ENCODE measurements at regions not wholly inside any gene's neighbourhood (a gene's known extent, or its start where the extent isn't known, plus 50 kb on each side); places are given as distances from the start of the nearest gene placed in this dataset.

GRCh38 chr4:137310166-137310565 is 222.1 kb downstream of the PCDH18 start (continued):
- no peak for TF ChIP-seq REST (IDR thresholded peaks at IDR 0.05; ENCODE audit: low read depth)
- no peak for TF ChIP-seq SP1 (IDR thresholded peaks at IDR 0.05; ENCODE audit: low read depth)
- no peak for TF ChIP-seq CBX3 (IDR thresholded peaks at IDR 0.05; ENCODE audit: low read depth)
- no peak for TF ChIP-seq SIN3A (IDR thresholded peaks at IDR 0.05; ENCODE audit: low read depth)
- TF ChIP-seq ZNF274 (IDR thresholded peaks at IDR 0.05; ENCODE audit: low read depth, low read length): no peak
- no peak for TF ChIP-seq POLR2A (IDR thresholded peaks at IDR 0.05; ENCODE audit: borderline replicate concordance, extremely low read depth, insufficient read depth, insufficient read length)

- DNase-seq (ENCODE audit: low read depth, low spot score): no peak
- no peak overlapping the region for H3K4me2 ChIP-seq (ENCODE audit: low read length)
- no peak overlapping the region for H3K4me3 ChIP-seq (replicated peaks in 1 of 2; ENCODE audit: low read depth in 1 of 2, low read length in 2 of 2)
- no peaks in the 10 kb centered on the region for H3K27me3 ChIP-seq (ENCODE audit: insufficient read depth, low read length)
- H3K9me3 ChIP-seq (ENCODE audit: control insufficient read depth in 1 of 2, insufficient read depth in 1 of 2, low read depth in 1 of 2, low read length in 2 of 2): no peaks in the 10 kb centered on the region
- no peaks in the 10 kb centered on the region for H3K4me1 ChIP-seq (ENCODE audit: control insufficient read depth in 1 of 2, insufficient read depth in 2 of 2, low read length in 2 of 2)
- TF ChIP-seq ZFX (IDR thresholded peaks at IDR 0.05) (no peak), MAX (IDR thresholded peaks at IDR 0.05) (no peak), SIN3A (IDR thresholded peaks at IDR 0.05; ENCODE audit: low read depth) (no peak)
- H3K27ac ChIP-seq (ENCODE audit: low read depth, low read length): no peak overlapping the region
- H3K79me2 ChIP-seq (ENCODE audit: insufficient read depth, low read length): no peaks in the 10 kb centered on the region
- H3K9me2 ChIP-seq (ENCODE audit: insufficient read depth): no peaks in the 10 kb centered on the region
- CTCF ChIA-PET: no interaction called here
- POLR2A ChIA-PET: no interaction called here
- BruUV-seq (replicated peaks): no TSS peak
- no peak overlapping the region for H2AFZ ChIP-seq (ENCODE audit: low read depth, low read length, poor library complexity, severe bottlenecking)
- no peaks in the 10 kb centered on the region for H3K36me3 ChIP-seq (ENCODE audit: control insufficient read depth in 1 of 2, insufficient read depth in 2 of 2, low read length in 2 of 2)
- intact Hi-C loops (cut with micrococcal nuclease): no loop called here
- RAD21 ChIA-PET (ENCODE audit: low non-redundant PET in 1 of 2, low total read pairs in 2 of 2, uncharacterized antibody in 2 of 2, unreplicated experiment in 2 of 2): no interaction called here
- no peaks in the 10 kb centered on the region for H4K20me1 ChIP-seq (ENCODE audit: insufficient read depth)
- ATAC-seq: no peak
- H3K9ac ChIP-seq (ENCODE audit: low read length): no peak overlapping the region
Measured at GRCh38 chr4:137309424-137309823, 222.9 kb downstream of the PCDH18 start.

All from HCT116 (cell line).